ENCODE measurements at regions not wholly inside any gene's neighbourhood (a gene's known extent, or its start where the extent isn't known, plus 50 kb on each side); places are given as distances from the start of the nearest gene placed in this dataset.
"Not testable (repeated sequence)": the region's sequence is repeated elsewhere in the genome, so short reads cannot be mapped to it uniquely, and the experiment has no call there.

DNA sequence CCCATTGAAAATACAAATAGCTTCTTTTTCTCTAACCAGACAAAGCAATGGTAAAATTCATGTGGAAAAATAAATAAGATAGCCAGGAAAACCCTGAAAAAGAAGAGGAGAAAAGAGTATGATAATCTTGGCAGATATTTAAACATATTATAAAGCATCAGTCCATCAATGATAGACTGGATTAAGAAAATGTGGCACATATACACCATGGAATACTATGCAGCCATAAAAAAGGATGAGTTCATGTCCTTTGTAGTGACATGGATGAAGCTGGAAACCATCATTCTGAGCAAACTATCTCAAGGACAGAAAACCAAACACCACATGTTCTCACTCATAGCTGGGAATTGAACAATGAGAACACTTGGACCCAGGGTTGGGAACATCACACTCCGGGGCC lies 50.9 kb upstream of the CCND1 start:
- TF ChIP-seq, protein P1, sequence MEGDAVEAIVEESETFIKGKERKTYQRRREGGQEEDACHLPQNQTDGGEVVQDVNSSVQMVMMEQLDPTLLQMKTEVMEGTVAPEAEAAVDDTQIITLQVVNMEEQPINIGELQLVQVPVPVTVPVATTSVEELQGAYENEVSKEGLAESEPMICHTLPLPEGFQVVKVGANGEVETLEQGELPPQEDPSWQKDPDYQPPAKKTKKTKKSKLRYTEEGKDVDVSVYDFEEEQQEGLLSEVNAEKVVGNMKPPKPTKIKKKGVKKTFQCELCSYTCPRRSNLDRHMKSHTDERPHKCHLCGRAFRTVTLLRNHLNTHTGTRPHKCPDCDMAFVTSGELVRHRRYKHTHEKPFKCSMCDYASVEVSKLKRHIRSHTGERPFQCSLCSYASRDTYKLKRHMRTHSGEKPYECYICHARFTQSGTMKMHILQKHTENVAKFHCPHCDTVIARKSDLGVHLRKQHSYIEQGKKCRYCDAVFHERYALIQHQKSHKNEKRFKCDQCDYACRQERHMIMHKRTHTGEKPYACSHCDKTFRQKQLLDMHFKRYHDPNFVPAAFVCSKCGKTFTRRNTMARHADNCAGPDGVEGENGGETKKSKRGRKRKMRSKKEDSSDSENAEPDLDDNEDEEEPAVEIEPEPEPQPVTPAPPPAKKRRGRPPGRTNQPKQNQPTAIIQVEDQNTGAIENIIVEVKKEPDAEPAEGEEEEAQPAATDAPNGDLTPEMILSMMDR (conservative IDR thresholded peaks at IDR 0.05; ENCODE audit: low read depth, low read length): not testable (repeated sequence)
- TF ChIP-seq, protein P2, sequence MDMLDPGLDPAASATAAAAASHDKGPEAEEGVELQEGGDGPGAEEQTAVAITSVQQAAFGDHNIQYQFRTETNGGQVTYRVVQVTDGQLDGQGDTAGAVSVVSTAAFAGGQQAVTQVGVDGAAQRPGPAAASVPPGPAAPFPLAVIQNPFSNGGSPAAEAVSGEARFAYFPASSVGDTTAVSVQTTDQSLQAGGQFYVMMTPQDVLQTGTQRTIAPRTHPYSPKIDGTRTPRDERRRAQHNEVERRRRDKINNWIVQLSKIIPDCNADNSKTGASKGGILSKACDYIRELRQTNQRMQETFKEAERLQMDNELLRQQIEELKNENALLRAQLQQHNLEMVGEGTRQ (IDR thresholded peaks at IDR 0.05; ENCODE audit: low read depth, low read length): not testable (repeated sequence)
- not testable (repeated sequence) for TF ChIP-seq BHLHE40 (IDR thresholded peaks at IDR 0.05; ENCODE audit: low read depth, low read length)

Measured in IMR-90 (cell line).